SK-N-MC (cell line): ENCODE measurements at regions not wholly inside any gene's neighbourhood (a gene's known extent, or its start where the extent isn't known, plus 50 kb on each side); places are given as distances from the start of the nearest gene placed in this dataset.

Experiments used
- EZH2 ChIP-seq: fragments of 200-600 bp; sonication (generic); IDR thresholded peaks from one replicate; pipeline ENCODE4 v1.6.1; 2017; ENCODE audit warnings: antibody characterized with exemption
- FOXP2 ChIP-seq: optimal IDR thresholded peaks from 2 replicates; pipeline ENCODE3; 2011; ENCODE audit warnings: mild to moderate bottlenecking, moderate library complexity; ENCODE audit not compliant: insufficient read depth; ENCODE audit errors: extremely low read length, control extremely low read depth
- POLR2AphosphoS5 ChIP-seq: IDR thresholded peaks from 2 replicates; pipeline ENCODE4 v1.6.1; 2012; ENCODE audit warnings: mild to moderate bottlenecking, low read depth, low read length, borderline replicate concordance

DNA sequence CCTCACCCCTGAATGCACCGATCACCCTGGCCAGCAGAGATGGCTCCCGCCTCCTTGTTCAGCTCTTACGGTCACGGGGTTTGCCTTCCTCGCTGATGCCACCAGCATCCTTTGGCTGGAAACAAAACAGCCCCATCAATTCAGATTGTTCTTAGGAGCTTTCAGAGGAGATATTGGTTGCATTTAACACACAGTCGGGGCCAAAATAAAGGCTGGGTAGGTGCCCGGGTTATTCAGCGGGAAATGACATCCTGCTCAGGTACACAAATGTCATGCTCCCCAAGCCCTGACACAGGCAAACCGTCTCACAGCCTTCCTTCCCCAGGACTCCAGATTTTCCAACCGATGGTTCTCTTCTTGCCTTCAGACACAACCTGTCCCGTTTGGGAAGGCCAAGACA, 62.4 kb upstream of the MEF2A start:
- TF ChIP-seq EZH2 (no peak), POLR2AphosphoS5 (no peak), FOXP2 (no peak)
